Panc1 (cell line): ENCODE measurements at regions not wholly inside any gene's neighbourhood (a gene's known extent, or its start where the extent isn't known, plus 50 kb on each side); places are given as distances from the start of the nearest gene placed in this dataset.

Experiments
- ATAC-seq: fragments of 200-7000 bp; cut with Tn5 transposase; 2 replicates; pipeline ENCODE4 v1.9.1; 2020; ENCODE audit warnings: mild to moderate bottlenecking, moderate library complexity
- BruUV-seq: library from RNA; stranded (reverse); fragments of 400-500 nt; replicated peaks from 2 replicates; lab custom pipeline; 2021; lab: Mats Ljungman, UMichigan
- CTCF ChIA-PET: fragments of 300-600 bp; sonication (Branson Sonifier 250); formaldehyde crosslinking; loops from one replicate; lab custom pipeline; 2022; ENCODE audit warnings: antibody characterized with exemption; lab: Charles Lee
- POLR2A ChIA-PET: fragments of 300-600 bp; sonication (Branson Sonifier 250); formaldehyde crosslinking; loops from one replicate; lab custom pipeline; 2022; ENCODE audit warnings: antibody characterized with exemption; lab: Charles Lee
- DNase-seq: peaks from one replicate; pipeline ENCODE4 v3.0.0-alpha.2; 2010; ENCODE audit warnings: low read depth, low spot score
- H3K27ac ChIP-seq: 2 replicates; pipeline ENCODE4 v1.5.1; 2011; ENCODE audit warnings: mild to moderate bottlenecking, low read length, inconsistent platforms
- H3K27me3 ChIP-seq: fragments of 200-500 bp; sonication (Bioruptor generic); 2 replicates; pipeline ENCODE4 v1.6.0; 2014; ENCODE audit warnings: low read length, inconsistent platforms; ENCODE audit not compliant: control insufficient read depth, insufficient read depth
- H3K36me3 ChIP-seq: fragments of 200-500 bp; sonication (Bioruptor generic); 2 replicates; pipeline ENCODE4 v1.5.1; 2014; ENCODE audit warnings: inconsistent platforms, mild to moderate bottlenecking, low read length, moderate library complexity; ENCODE audit not compliant: control insufficient read depth, insufficient read depth
- H3K4me1 ChIP-seq: 2 replicates; pipeline ENCODE4 v1.5.1; 2011; ENCODE audit warnings: inconsistent platforms, mild to moderate bottlenecking, low read length, moderate library complexity; ENCODE audit not compliant: control insufficient read depth, insufficient read depth
- H3K4me3 ChIP-seq, 2 experiments: 2 replicates each; pipeline ENCODE4 v1.5.1; 2011 to 2012; ENCODE audit warnings: low read depth in 2 of 2, low read length in 2 of 2, mild to moderate bottlenecking in 2 of 2, inconsistent platforms in 1 of 2, moderate library complexity in 1 of 2
- H3K9me3 ChIP-seq: fragments of 200-500 bp; sonication (Bioruptor generic); 2 replicates; pipeline ENCODE4 v1.5.1; 2014; ENCODE audit warnings: low read depth, mild to moderate bottlenecking, inconsistent platforms, low read length, moderate library complexity; ENCODE audit not compliant: control insufficient read depth, insufficient read depth
- POLR2AphosphoS5 ChIP-seq: IDR thresholded peaks from 2 replicates; pipeline ENCODE4 v1.6.1; 2012; ENCODE audit warnings: mild to moderate bottlenecking, low read depth, low read length, moderate library complexity
- REST ChIP-seq, 2 experiments: IDR thresholded peaks; 2 replicates each; pipeline ENCODE4 v1.6.1; 2011 to 2012; ENCODE audit warnings: low read depth in 2 of 2, control low read depth in 1 of 2, low read length in 1 of 2, mild to moderate bottlenecking in 1 of 2, moderate library complexity in 1 of 2; ENCODE audit not compliant: insufficient read depth in 1 of 2
- SIN3A ChIP-seq: IDR thresholded peaks from 2 replicates; pipeline ENCODE4 v1.6.1; 2012; ENCODE audit warnings: low read depth, mild to moderate bottlenecking, low read length, moderate library complexity, borderline replicate concordance; ENCODE audit not compliant: insufficient read depth
- TCF7L2 ChIP-seq: IDR thresholded peaks from 2 replicates; pipeline ENCODE4 v1.6.1; 2011; ENCODE audit warnings: mild to moderate bottlenecking, low read depth, low read length, inconsistent platforms
- in situ Hi-C: cut with HindIII; loops from 2 replicates; pipeline ENCODE4 v1.10.0; 2016; ENCODE audit warnings: low sequenced_read_pairs, low pct_unique_long_range_greater_than_20kb
- intact Hi-C: fragments of 100-400 bp; cut with micrococcal nuclease; formaldehyde crosslinking; loops from one replicate; pipeline ENCODE4 v1.10.0; 2022; ENCODE audit not compliant: unreplicated experiment
- TF ChIP-seq, protein P1 (sequence below): fragments of 450-650 bp; IDR thresholded peaks from 2 replicates; pipeline ENCODE4 v1.5.1; 2017; ENCODE audit warnings: mild to moderate bottlenecking

GRCh38 chr2:126200538-126200937, 455.4 kb upstream of the GYPC start:
- CTCF ChIA-PET = no interaction called here
- POLR2A ChIA-PET = no interaction called here
- no peaks in the 10 kb centered on the region for H3K36me3 ChIP-seq
- no peak overlapping the region for H3K4me3 ChIP-seq
- ATAC-seq = no peak
- in situ Hi-C loops (no loop called here), intact Hi-C loops (no loop called here)
- no peaks in the 10 kb centered on the region for H3K4me1 ChIP-seq
- no peaks in the 10 kb centered on the region for H3K9me3 ChIP-seq
- TF ChIP-seq REST (IDR thresholded peaks at IDR 0.05; ENCODE audit: insufficient read depth in 1 of 2, low read depth in 2 of 2, low read length in 1 of 2) (no peak), TCF7L2 (no peak), POLR2AphosphoS5 (no peak), SIN3A (no peak)
- TF ChIP-seq, protein P1, sequence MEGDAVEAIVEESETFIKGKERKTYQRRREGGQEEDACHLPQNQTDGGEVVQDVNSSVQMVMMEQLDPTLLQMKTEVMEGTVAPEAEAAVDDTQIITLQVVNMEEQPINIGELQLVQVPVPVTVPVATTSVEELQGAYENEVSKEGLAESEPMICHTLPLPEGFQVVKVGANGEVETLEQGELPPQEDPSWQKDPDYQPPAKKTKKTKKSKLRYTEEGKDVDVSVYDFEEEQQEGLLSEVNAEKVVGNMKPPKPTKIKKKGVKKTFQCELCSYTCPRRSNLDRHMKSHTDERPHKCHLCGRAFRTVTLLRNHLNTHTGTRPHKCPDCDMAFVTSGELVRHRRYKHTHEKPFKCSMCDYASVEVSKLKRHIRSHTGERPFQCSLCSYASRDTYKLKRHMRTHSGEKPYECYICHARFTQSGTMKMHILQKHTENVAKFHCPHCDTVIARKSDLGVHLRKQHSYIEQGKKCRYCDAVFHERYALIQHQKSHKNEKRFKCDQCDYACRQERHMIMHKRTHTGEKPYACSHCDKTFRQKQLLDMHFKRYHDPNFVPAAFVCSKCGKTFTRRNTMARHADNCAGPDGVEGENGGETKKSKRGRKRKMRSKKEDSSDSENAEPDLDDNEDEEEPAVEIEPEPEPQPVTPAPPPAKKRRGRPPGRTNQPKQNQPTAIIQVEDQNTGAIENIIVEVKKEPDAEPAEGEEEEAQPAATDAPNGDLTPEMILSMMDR = no peak
- no peak for DNase-seq
- H3K27ac ChIP-seq = no peak overlapping the region
- no peaks in the 10 kb centered on the region for H3K27me3 ChIP-seq
- BruUV-seq = no TSS peak

- no peak overlapping the region for H3K4me3 ChIP-seq
- no TSS peak for BruUV-seq
- H3K9me3 ChIP-seq = no peaks in the 10 kb centered on the region
- ATAC-seq (no peak), DNase-seq (no peak)
- POLR2A ChIA-PET = no interaction called here
- CTCF ChIA-PET = no interaction called here
- intact Hi-C loops = loop anchor here (2.0 kb wide), 1 partner anchor 45 kb away; no protein-coding TSS in a partner anchor
- H3K36me3 ChIP-seq = no peaks in the 10 kb centered on the region
- in situ Hi-C loops = no loop called here
- TF ChIP-seq SIN3A (no peak), TCF7L2 (no peak)
- no peaks in the 10 kb centered on the region for H3K4me1 ChIP-seq
- no peaks in the 10 kb centered on the region for H3K27me3 ChIP-seq
- H3K27ac ChIP-seq = no peak overlapping the region
These were observed 447.7 kb upstream of the GYPC start for GRCh38 chr2:126208266-126208665.

- TF ChIP-seq, protein P1 = no peak
- TF ChIP-seq REST (IDR thresholded peaks at IDR 0.05; ENCODE audit: insufficient read depth in 1 of 2, low read depth in 2 of 2, low read length in 1 of 2) = no peak
- no peak for TF ChIP-seq TCF7L2
- no peak for TF ChIP-seq POLR2AphosphoS5
- no peak for TF ChIP-seq SIN3A
These were observed 443.2 kb upstream of the GYPC start for GRCh38 chr2:126212735-126213134.

More at GRCh38 chr2:126212735-126213134, 443.2 kb upstream of the GYPC start:
- ChIA-PET POLR2A (no interaction called here), CTCF (no interaction called here)
- Histone ChIP-seq H3K4me1 (no peaks in the 10 kb centered on the region), H3K27ac (no peak overlapping the region), H3K27me3 (no peaks in the 10 kb centered on the region), H3K4me3 (no peak overlapping the region), H3K36me3 (no peaks in the 10 kb centered on the region), H3K9me3 (no peaks in the 10 kb centered on the region)
- no peak for ATAC-seq
- no TSS peak for BruUV-seq
- intact Hi-C loops (no loop called here), in situ Hi-C loops (no loop called here)
- no peak for DNase-seq
